ENCODE measurements at regions not wholly inside any gene's neighbourhood (a gene's known extent, or its start where the extent isn't known, plus 50 kb on each side); places are given as distances from the start of the nearest gene placed in this dataset.

DNA sequence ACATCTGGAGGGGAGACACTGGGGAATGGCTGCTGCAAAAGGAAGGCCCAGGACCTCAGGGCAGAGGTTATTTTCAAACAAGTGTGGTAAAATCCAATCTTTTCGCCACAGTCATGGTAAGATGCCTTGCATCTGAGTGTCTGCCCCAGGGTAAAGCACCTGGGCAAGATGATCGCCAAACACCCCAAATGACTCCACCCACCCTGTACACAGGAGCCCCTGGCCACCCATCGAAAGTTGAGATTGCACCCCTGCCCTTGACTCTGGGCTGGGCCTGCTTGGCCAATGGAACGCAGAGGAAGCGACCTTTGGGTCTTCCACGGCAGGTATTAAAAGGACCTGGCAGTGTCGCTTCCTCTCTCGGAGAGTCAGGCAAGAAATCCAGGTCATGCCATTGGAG is 88.8 kb downstream of the C16orf95 start:
- Mint-ChIP-seq H3K27me3 (peaks cover under 1 to 9% of the 10 kb centered on the region in 2 donors), H3K27ac (no peak overlapping the region), H3K4me3 (no peak overlapping the region), H3K9me3 (peaks cover 0 to 2% (median 0%) of the 10 kb centered on the region in 3 donors), H3K4me1 (no peaks in the 10 kb centered on the region), H3K36me3 (no peaks in the 10 kb centered on the region)
- no peaks in the 10 kb centered on the region for H3K36me3 ChIP-seq (ENCODE audit: control insufficient read depth in 2 of 2, extremely low read depth in 1 of 2, insufficient read depth in 1 of 2, low read length in 1 of 2)
- CTCF ChIA-PET = no interaction called here
- H3K27ac ChIP-seq (ENCODE audit: low read length) = no peak overlapping the region
- no peak overlapping the region for H3K4me3 ChIP-seq (ENCODE audit: control insufficient read depth in 1 of 2, extremely low read depth in 1 of 2, low read length in 1 of 2)
- no peaks in the 10 kb centered on the region for H3K9me3 ChIP-seq
- H3K4me1 ChIP-seq (ENCODE audit: control insufficient read depth in 1 of 2, extremely low read depth in 1 of 2, insufficient read depth in 2 of 2, low read length in 2 of 2) = no peaks in the 10 kb centered on the region
- ATAC-seq (replicated peaks in 1 of 4) (no peak), DNase-seq (no peak)
- WGBS (ENCODE audit: insufficient coverage) = 80% methylated on average over 1 of the region's 8 CpGs
- H3K27me3 ChIP-seq (replicated peaks in 1 of 2; ENCODE audit: control insufficient read depth in 2 of 2, extremely low read depth in 1 of 2, insufficient read depth in 2 of 2, low read length in 1 of 2) = peaks cover 0 to 6% of the 10 kb centered on the region in 2 experiments
- POLR2A ChIA-PET = no interaction called here

DNA sequence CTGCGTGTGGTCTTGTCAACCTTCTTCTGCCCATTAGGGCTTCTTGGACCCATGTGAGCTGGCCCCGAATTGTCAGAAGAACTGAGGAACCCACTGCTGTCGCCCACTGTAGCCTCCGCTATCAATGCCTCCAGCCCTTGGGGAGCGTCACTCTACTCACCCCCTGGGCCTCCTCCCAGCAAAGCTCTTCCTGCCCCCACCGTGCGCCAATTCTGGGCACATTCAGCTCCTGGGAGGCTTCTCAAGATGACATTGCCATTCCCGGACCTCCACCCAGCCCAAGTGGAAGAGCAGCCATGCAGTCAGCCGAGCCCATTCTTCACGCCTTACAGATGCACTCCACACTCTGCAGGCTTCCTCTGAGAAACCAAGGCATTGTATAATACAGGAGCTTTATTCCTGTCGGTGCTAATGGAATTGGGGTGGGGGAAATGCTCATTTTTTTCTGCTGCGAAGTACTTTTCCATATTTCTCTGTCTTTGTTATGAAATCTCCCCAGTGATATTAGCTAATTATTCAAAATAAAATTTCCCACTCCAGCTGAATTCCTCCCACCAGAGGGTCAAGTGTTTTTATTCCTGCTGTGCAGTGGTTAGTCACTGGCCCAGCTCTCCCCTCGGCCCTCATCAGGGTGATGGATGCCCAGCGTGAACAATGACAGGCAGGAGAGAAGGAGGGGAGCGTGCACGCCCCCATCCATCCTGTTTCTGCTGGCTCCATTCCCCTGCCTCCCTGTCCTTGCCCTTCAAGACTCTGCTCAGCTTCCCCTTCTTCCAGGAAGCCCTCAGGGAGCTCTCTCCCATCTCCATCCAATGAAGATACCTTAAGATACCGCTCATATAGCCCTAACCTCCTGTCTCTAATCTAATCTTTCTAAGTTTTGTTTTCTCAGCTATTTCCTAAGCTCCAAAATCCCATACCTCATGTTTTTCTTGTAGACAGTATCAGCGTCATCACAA is 87.7 kb downstream of the C16orf95 start:
- H3K4me3 Mint-ChIP-seq = no peak overlapping the region
- WGBS (ENCODE audit: insufficient coverage) = 90% methylated on average over 11 of the region's 18 CpGs
- H3K27ac ChIP-seq (ENCODE audit: low read length) = no peak overlapping the region
- H3K27ac Mint-ChIP-seq = no peak overlapping the region
- H3K4me3 ChIP-seq (ENCODE audit: control insufficient read depth in 1 of 2, extremely low read depth in 1 of 2, low read length in 1 of 2) = no peak overlapping the region
- no peak for ATAC-seq (replicated peaks in 1 of 4)
- peaks cover 0 to 10% of the 10 kb centered on the region in 2 experiments for H3K27me3 ChIP-seq (replicated peaks in 1 of 2; ENCODE audit: control insufficient read depth in 2 of 2, extremely low read depth in 1 of 2, insufficient read depth in 2 of 2, low read length in 1 of 2)
- no peaks in the 10 kb centered on the region for H3K4me1 ChIP-seq (ENCODE audit: control insufficient read depth in 1 of 2, extremely low read depth in 1 of 2, insufficient read depth in 2 of 2, low read length in 2 of 2)
- H3K4me1 Mint-ChIP-seq = no peaks in the 10 kb centered on the region
- no peaks in the 10 kb centered on the region for H3K9me3 ChIP-seq
- H3K36me3 Mint-ChIP-seq = no peaks in the 10 kb centered on the region
- H3K36me3 ChIP-seq (ENCODE audit: control insufficient read depth in 2 of 2, extremely low read depth in 1 of 2, insufficient read depth in 1 of 2, low read length in 1 of 2) = no peaks in the 10 kb centered on the region
- H3K27me3 Mint-ChIP-seq = peaks cover 5 to 9% of the 10 kb centered on the region in 2 donors
- peaks cover 0 to 2% (median 0%) of the 10 kb centered on the region in 3 donors for H3K9me3 Mint-ChIP-seq
- POLR2A ChIA-PET = no interaction called here
- DNase-seq = no peak
- CTCF ChIA-PET = interaction anchor here in 1 of 2 donors (0.5 kb wide), 1 partner anchor 1063 kb away, joined by 3 read pairs; no protein-coding TSS in a partner anchor

DNA sequence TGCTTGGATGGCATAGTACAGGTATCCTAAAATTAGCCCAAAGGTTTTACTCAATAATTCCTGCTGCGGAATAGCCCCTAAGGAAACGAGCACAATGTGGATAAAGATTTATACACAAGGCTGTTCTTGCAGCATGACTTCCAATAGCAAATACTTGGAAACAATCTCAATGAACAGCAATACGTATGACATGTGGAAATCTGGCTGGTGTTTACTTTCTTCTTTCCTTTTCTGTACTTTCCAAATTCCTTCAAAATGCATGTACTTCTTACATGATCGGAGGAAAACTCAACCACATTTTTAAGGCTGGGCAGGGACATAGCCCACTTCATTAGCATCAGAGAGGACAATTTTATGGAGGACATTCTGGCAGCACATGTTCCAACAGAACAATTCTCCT is 86.6 kb downstream of the C16orf95 start:
- no peak for ATAC-seq (replicated peaks in 1 of 4)
- no peaks in the 10 kb centered on the region for H3K4me1 ChIP-seq (ENCODE audit: control insufficient read depth in 1 of 2, extremely low read depth in 1 of 2, insufficient read depth in 2 of 2, low read length in 2 of 2)
- 80% methylated on average over 1 of the region's 4 CpGs for WGBS (ENCODE audit: insufficient coverage)
- H3K36me3 ChIP-seq (ENCODE audit: control insufficient read depth in 2 of 2, extremely low read depth in 1 of 2, insufficient read depth in 1 of 2, low read length in 1 of 2) = no peaks in the 10 kb centered on the region
- peaks cover 12 to 13% of the 10 kb centered on the region in 2 donors for H3K27me3 Mint-ChIP-seq
- no peaks in the 10 kb centered on the region for H3K9me3 ChIP-seq
- H3K27ac ChIP-seq (ENCODE audit: low read length) = no peak overlapping the region
- peaks cover 0 to 2% (median 0%) of the 10 kb centered on the region in 3 donors for H3K9me3 Mint-ChIP-seq
- no peaks in the 10 kb centered on the region for H3K36me3 Mint-ChIP-seq
- no peak overlapping the region for H3K27ac Mint-ChIP-seq
- H3K4me3 ChIP-seq (ENCODE audit: control insufficient read depth in 1 of 2, extremely low read depth in 1 of 2, low read length in 1 of 2) = no peak overlapping the region
- H3K4me3 Mint-ChIP-seq = no peak overlapping the region
- DNase-seq = no peak
- H3K4me1 Mint-ChIP-seq = peaks cover 0 to 2% (median 2%) of the 10 kb centered on the region in 3 donors
- POLR2A ChIA-PET = no interaction called here
- CTCF ChIA-PET = no interaction called here
- peaks cover 0 to 14% of the 10 kb centered on the region in 2 experiments for H3K27me3 ChIP-seq (replicated peaks in 1 of 2; ENCODE audit: control insufficient read depth in 2 of 2, extremely low read depth in 1 of 2, insufficient read depth in 2 of 2, low read length in 1 of 2)

DNA sequence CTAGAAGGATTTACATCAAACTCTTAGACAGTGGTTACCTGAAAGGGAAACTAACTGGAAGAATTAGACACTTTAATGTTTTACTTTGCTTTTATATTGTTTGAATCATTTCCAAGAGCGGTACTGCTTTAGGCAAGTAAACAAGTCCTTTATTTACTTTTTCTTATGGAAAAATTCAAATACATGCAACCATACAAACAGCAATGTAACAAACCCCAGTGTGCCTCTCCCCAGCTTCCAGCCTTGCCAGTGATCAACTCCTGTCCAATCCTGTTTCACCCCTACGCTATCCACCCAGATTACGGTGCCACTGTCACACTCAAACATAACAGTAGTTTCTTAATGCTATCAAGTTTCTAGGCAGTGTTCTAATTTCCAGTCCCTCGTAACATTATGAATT is 85.9 kb downstream of the C16orf95 start:
- H3K9me3 Mint-ChIP-seq = peaks cover 0 to 2% (median 0%) of the 10 kb centered on the region in 3 donors
- ChIA-PET CTCF (no interaction called here), POLR2A (no interaction called here)
- H3K27ac Mint-ChIP-seq = no peak overlapping the region
- H3K36me3 ChIP-seq (ENCODE audit: control insufficient read depth in 2 of 2, extremely low read depth in 1 of 2, insufficient read depth in 1 of 2, low read length in 1 of 2) = no peaks in the 10 kb centered on the region
- H3K4me1 Mint-ChIP-seq = peaks cover 6 to 9% (median 8%) of the 10 kb centered on the region in 3 donors
- H3K27me3 ChIP-seq (replicated peaks in 1 of 2; ENCODE audit: control insufficient read depth in 2 of 2, extremely low read depth in 1 of 2, insufficient read depth in 2 of 2, low read length in 1 of 2) = peaks cover 0 to 21% of the 10 kb centered on the region in 2 experiments
- peaks cover 18% of the 10 kb centered on the region in 2 donors for H3K27me3 Mint-ChIP-seq
- no peak overlapping the region for H3K27ac ChIP-seq (ENCODE audit: low read length)
- ATAC-seq (replicated peaks in 1 of 4) (no peak), DNase-seq (no peak)
- no peaks in the 10 kb centered on the region for H3K9me3 ChIP-seq
- H3K4me3 ChIP-seq (ENCODE audit: control insufficient read depth in 1 of 2, extremely low read depth in 1 of 2, low read length in 1 of 2) = no peak overlapping the region
- 100% methylated on average over 2 of the region's 4 CpGs for WGBS (ENCODE audit: insufficient coverage)
- no peaks in the 10 kb centered on the region for H3K36me3 Mint-ChIP-seq
- H3K4me3 Mint-ChIP-seq = no peak overlapping the region
- peaks cover 0 to 7% of the 10 kb centered on the region in 2 experiments for H3K4me1 ChIP-seq (ENCODE audit: control insufficient read depth in 1 of 2, extremely low read depth in 1 of 2, insufficient read depth in 2 of 2, low read length in 2 of 2)

GRCh38 chr16:87231911-87232310 is 85.3 kb downstream of the C16orf95 start:
- peaks cover 0 to 2% (median 0%) of the 10 kb centered on the region in 3 donors for H3K9me3 Mint-ChIP-seq
- H3K27ac Mint-ChIP-seq = no peak overlapping the region
- no peak overlapping the region for H3K4me3 ChIP-seq (ENCODE audit: control insufficient read depth in 1 of 2, extremely low read depth in 1 of 2, low read length in 1 of 2)
- 43% methylated on average over 1 of the region's 1 CpG for WGBS (ENCODE audit: insufficient coverage)
- no peaks in the 10 kb centered on the region for H3K36me3 Mint-ChIP-seq
- CTCF ChIA-PET = no interaction called here
- H3K9me3 ChIP-seq = no peaks in the 10 kb centered on the region
- peaks cover 22 to 23% of the 10 kb centered on the region in 2 donors for H3K27me3 Mint-ChIP-seq
- no peaks in the 10 kb centered on the region for H3K36me3 ChIP-seq (ENCODE audit: control insufficient read depth in 2 of 2, extremely low read depth in 1 of 2, insufficient read depth in 1 of 2, low read length in 1 of 2)
- POLR2A ChIA-PET = no interaction called here
- peaks cover 10 to 12% (median 12%) of the 10 kb centered on the region in 3 donors for H3K4me1 Mint-ChIP-seq
- H3K4me3 Mint-ChIP-seq = no peak overlapping the region
- DNase-seq (no peak), ATAC-seq (replicated peaks in 1 of 4) (no peak)
- peaks cover 0 to 24% of the 10 kb centered on the region in 2 experiments for H3K27me3 ChIP-seq (replicated peaks in 1 of 2; ENCODE audit: control insufficient read depth in 2 of 2, extremely low read depth in 1 of 2, insufficient read depth in 2 of 2, low read length in 1 of 2)
- H3K27ac ChIP-seq (ENCODE audit: low read length) = no peak overlapping the region
- H3K4me1 ChIP-seq (ENCODE audit: control insufficient read depth in 1 of 2, extremely low read depth in 1 of 2, insufficient read depth in 2 of 2, low read length in 2 of 2) = peaks cover 0 to 13% of the 10 kb centered on the region in 2 experiments

DNA sequence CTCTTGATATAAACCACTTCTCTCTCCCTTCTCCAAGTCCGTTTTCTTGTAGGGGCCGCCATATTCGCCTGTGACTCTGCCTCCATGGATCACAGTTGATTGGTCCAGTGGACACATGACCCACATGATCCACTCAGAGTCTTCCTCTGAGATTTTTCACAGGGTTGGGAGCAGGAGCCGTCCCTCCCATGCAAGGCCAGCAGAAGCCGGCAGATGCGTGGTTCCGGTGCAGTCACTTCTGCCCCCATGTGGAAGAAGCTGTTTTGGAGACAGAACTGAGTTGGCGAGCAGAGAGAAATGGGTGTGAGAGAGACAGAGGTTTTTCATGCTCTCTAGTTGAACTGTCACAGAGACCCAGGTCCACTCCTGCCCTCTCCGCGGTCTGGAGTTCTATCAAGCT is 83.3 kb downstream of the C16orf95 start:
- Histone ChIP-seq H3K27me3 (replicated peaks in 1 of 2; ENCODE audit: control insufficient read depth in 2 of 2, extremely low read depth in 1 of 2, insufficient read depth in 2 of 2, low read length in 1 of 2) (peaks cover 0 to 31% of the 10 kb centered on the region in 2 experiments), H3K27ac (ENCODE audit: low read length) (no peak overlapping the region), H3K4me3 (ENCODE audit: control insufficient read depth in 1 of 2, extremely low read depth in 1 of 2, low read length in 1 of 2) (no peak overlapping the region), H3K4me1 (ENCODE audit: control insufficient read depth in 1 of 2, extremely low read depth in 1 of 2, insufficient read depth in 2 of 2, low read length in 2 of 2) (peaks cover 0 to 14% of the 10 kb centered on the region in 2 experiments), H3K9me3 (no peaks in the 10 kb centered on the region), H3K36me3 (ENCODE audit: control insufficient read depth in 2 of 2, extremely low read depth in 1 of 2, insufficient read depth in 1 of 2, low read length in 1 of 2) (no peaks in the 10 kb centered on the region)
- peaks cover 0 to 2% (median 0%) of the 10 kb centered on the region in 3 donors for H3K9me3 Mint-ChIP-seq
- POLR2A ChIA-PET = no interaction called here
- 77% methylated on average over 8 of the region's 10 CpGs for WGBS (ENCODE audit: insufficient coverage)
- ATAC-seq (replicated peaks in 1 of 4) = no peak
- H3K27me3 Mint-ChIP-seq = peaks cover 25 to 29% of the 10 kb centered on the region in 2 donors
- no peaks in the 10 kb centered on the region for H3K36me3 Mint-ChIP-seq
- H3K4me3 Mint-ChIP-seq = no peak overlapping the region
- no peak overlapping the region for H3K27ac Mint-ChIP-seq
- DNase-seq = no peak
- CTCF ChIA-PET = interaction anchor here in 1 of 2 donors (0.5 kb wide), 1 partner anchor 621 kb away, joined by 4 read pairs; no protein-coding TSS in a partner anchor
- peaks cover 10 to 14% (median 12%) of the 10 kb centered on the region in 3 donors for H3K4me1 Mint-ChIP-seq

Data from T-cell (primary cell).